ENCODE measurements at regions not wholly inside any gene's neighbourhood (a gene's known extent, or its start where the extent isn't known, plus 50 kb on each side); places are given as distances from the start of the nearest gene placed in this dataset.

DNA sequence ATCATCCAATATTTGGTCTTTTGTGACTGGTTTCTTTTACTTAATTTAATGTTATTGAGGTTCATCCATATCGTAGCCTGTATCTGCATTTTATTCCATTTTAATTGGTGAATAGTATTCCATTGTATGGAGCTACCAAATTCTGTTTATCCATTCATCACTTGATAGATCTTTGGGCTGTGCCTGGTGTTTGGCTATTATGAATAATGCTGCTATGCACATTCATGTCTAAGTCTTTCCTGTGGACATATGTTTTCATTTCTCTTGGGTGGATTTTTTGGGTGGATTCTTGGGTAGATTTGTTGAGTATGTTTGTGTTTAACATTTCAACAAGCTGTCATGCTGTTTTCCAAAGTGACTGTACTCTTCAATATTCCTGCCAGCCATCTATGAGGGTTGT is 52.5 kb upstream of the NEDD4L start:
- Histone ChIP-seq H3K9ac (ENCODE audit: low read depth, low read length, poor library complexity) (no peak overlapping the region), H2BK120ac (ENCODE audit: low read depth, low read length) (no peak overlapping the region), H3K27ac (replicated peaks; ENCODE audit: low read length) (no peak overlapping the region), H2AFZ (ENCODE audit: low read length) (no peak overlapping the region), H3K4me1 (ENCODE audit: control insufficient read depth in 2 of 2, insufficient read depth in 1 of 2, low read depth in 1 of 2, low read length in 2 of 2) (no peaks in the 10 kb centered on the region), H3K4ac (ENCODE audit: low read length) (no peak overlapping the region), H4K8ac (ENCODE audit: low read depth, low read length) (no peak overlapping the region), H3K36me3 (replicated peaks in 1 of 2; ENCODE audit: control insufficient read depth in 2 of 2, insufficient read depth in 2 of 2, low read length in 2 of 2) (no peaks in the 10 kb centered on the region), H3K4me2 (ENCODE audit: insufficient read depth, low read length, poor library complexity, severe bottlenecking) (no peak overlapping the region), H2AK5ac (ENCODE audit: low read depth, low read length) (no peak overlapping the region), H3K9me3 (replicated peaks in 1 of 2; ENCODE audit: control insufficient read depth in 2 of 2, insufficient read depth in 1 of 2, low read depth in 1 of 2, low read length in 2 of 2) (no peaks in the 10 kb centered on the region), H4K91ac (ENCODE audit: low read depth, low read length, poor library complexity) (no peak overlapping the region), H2BK5ac (ENCODE audit: low read length) (no peak overlapping the region), H3K79me1 (ENCODE audit: low read depth, low read length) (no peaks in the 10 kb centered on the region), H3K23ac (ENCODE audit: low read depth, low read length, poor library complexity) (no peak overlapping the region), H3K14ac (ENCODE audit: low read length) (no peak overlapping the region), H2BK15ac (ENCODE audit: low read length) (no peak overlapping the region), H3K4me3 (ENCODE audit: low read length in 2 of 2) (no peak overlapping the region), H2BK12ac (ENCODE audit: low read length) (no peak overlapping the region), H3K18ac (ENCODE audit: low read length) (no peak overlapping the region), H3K27me3 (ENCODE audit: control insufficient read depth in 3 of 3, insufficient read depth in 3 of 3, low read depth in 1 of 3, low read length in 3 of 3) (peaks cover 0 to 3% (median 0%) of the 10 kb centered on the region in 3 experiments)
- no CpG with 5 or more reads among the region's 1 CpG for WGBS, 2 donors (ENCODE audit: extremely low coverage in 2 of 2, insufficient read length in 2 of 2, insufficient replicate concordance in 1 of 2)
- DNase-seq (ENCODE audit: low spot score): no peak

DNA sequence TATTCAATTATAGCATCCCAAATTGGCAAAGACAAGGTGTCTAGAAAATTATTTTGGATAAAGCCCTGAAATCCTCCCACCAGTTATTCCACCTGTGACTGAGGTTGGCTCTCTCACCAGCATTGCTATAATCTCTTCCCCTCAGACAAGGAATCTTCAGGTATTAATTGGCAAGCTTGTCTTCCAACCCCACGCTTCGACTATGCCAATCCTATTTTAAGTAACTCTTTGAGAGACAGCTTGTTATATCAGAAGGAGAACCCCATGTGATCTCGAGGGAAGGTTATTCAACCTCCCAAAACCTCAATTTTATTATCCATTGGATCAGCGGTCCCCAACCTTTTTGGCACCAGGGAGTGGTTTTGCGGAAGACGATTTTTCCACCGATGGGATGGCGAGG is 54.5 kb upstream of the NEDD4L start:
- Histone ChIP-seq H2BK5ac (ENCODE audit: low read length) (no peak overlapping the region), H2BK120ac (ENCODE audit: low read depth, low read length) (no peak overlapping the region), H2AFZ (ENCODE audit: low read length) (no peak overlapping the region), H3K4me1 (ENCODE audit: control insufficient read depth in 2 of 2, insufficient read depth in 1 of 2, low read depth in 1 of 2, low read length in 2 of 2) (peaks cover 0 to 3% of the 10 kb centered on the region in 2 donors), H2BK15ac (ENCODE audit: low read length) (no peak overlapping the region), H3K4me2 (ENCODE audit: insufficient read depth, low read length, poor library complexity, severe bottlenecking) (no peak overlapping the region), H4K91ac (ENCODE audit: low read depth, low read length, poor library complexity) (no peak overlapping the region), H3K9ac (ENCODE audit: low read depth, low read length, poor library complexity) (no peak overlapping the region), H3K27ac (replicated peaks; ENCODE audit: low read length) (no peak overlapping the region), H3K23ac (ENCODE audit: low read depth, low read length, poor library complexity) (no peak overlapping the region), H3K4me3 (ENCODE audit: low read length in 2 of 2) (no peak overlapping the region), H4K8ac (ENCODE audit: low read depth, low read length) (no peak overlapping the region), H2BK12ac (ENCODE audit: low read length) (no peak overlapping the region), H2AK5ac (ENCODE audit: low read depth, low read length) (no peak overlapping the region), H3K18ac (ENCODE audit: low read length) (no peak overlapping the region), H3K79me1 (ENCODE audit: low read depth, low read length) (no peaks in the 10 kb centered on the region), H3K27me3 (ENCODE audit: control insufficient read depth in 3 of 3, insufficient read depth in 3 of 3, low read depth in 1 of 3, low read length in 3 of 3) (peaks cover 0 to 5% (median 0%) of the 10 kb centered on the region in 3 experiments), H3K36me3 (replicated peaks in 1 of 2; ENCODE audit: control insufficient read depth in 2 of 2, insufficient read depth in 2 of 2, low read length in 2 of 2) (no peaks in the 10 kb centered on the region), H3K14ac (ENCODE audit: low read length) (no peak overlapping the region), H3K4ac (ENCODE audit: low read length) (no peak overlapping the region), H3K9me3 (replicated peaks in 1 of 2; ENCODE audit: control insufficient read depth in 2 of 2, insufficient read depth in 1 of 2, low read depth in 1 of 2, low read length in 2 of 2) (no peaks in the 10 kb centered on the region)
- no peak for DNase-seq (ENCODE audit: low spot score)
- WGBS, 2 donors (ENCODE audit: extremely low coverage in 2 of 2, insufficient read length in 2 of 2, insufficient replicate concordance in 1 of 2): no CpG with 5 or more reads among the region's 8 CpGs

DNA sequence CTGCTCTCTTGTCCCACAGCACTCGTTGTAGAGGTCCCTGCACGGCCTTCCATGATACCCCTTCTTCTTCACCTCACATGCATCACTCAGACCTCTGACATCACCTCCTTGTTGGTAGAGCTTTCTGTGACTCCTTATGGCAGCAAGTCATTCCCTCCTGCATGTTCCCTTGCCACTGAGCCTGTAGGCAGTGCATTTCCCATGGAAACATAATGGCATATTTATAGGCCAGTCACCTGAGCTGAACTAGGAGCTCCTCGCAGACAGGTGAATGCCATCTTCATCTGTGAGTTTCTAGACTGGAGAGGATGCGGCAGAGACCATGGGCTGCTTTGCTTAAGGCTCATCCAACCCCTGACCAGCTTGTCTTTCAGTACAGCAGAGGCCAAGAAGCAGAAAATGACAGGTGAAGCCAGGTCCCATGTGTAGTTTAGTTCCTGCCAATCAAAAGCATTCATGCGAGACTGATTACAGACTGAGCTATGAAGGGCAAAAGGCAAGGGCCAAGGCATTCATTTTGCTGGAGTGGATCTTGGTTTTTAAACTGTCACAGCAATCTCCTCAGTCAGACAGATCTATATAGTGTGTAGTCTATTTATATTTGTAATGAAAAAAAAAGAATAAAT is 59.4 kb upstream of the NEDD4L start:
- Histone ChIP-seq H2BK15ac (ENCODE audit: low read length) (no peak overlapping the region), H3K18ac (ENCODE audit: low read length) (no peak overlapping the region), H3K9me3 (replicated peaks in 1 of 2; ENCODE audit: control insufficient read depth in 2 of 2, insufficient read depth in 1 of 2, low read depth in 1 of 2, low read length in 2 of 2) (no peaks in the 10 kb centered on the region), H3K27ac (replicated peaks; ENCODE audit: low read length) (no peak overlapping the region), H2BK5ac (ENCODE audit: low read length) (no peak overlapping the region), H4K8ac (ENCODE audit: low read depth, low read length) (no peak overlapping the region), H2AFZ (ENCODE audit: low read length) (no peak overlapping the region), H3K23ac (ENCODE audit: low read depth, low read length, poor library complexity) (no peak overlapping the region), H3K4me1 (ENCODE audit: control insufficient read depth in 2 of 2, insufficient read depth in 1 of 2, low read depth in 1 of 2, low read length in 2 of 2) (peaks cover 11 to 18% of the 10 kb centered on the region in 2 donors), H4K91ac (ENCODE audit: low read depth, low read length, poor library complexity) (no peak overlapping the region), H2BK120ac (ENCODE audit: low read depth, low read length) (no peak overlapping the region), H3K9ac (ENCODE audit: low read depth, low read length, poor library complexity) (no peak overlapping the region), H3K27me3 (ENCODE audit: control insufficient read depth in 3 of 3, insufficient read depth in 3 of 3, low read depth in 1 of 3, low read length in 3 of 3) (peaks cover 0 to 9% (median 0%) of the 10 kb centered on the region in 3 experiments), H2BK12ac (ENCODE audit: low read length) (no peak overlapping the region), H3K4me2 (ENCODE audit: insufficient read depth, low read length, poor library complexity, severe bottlenecking) (no peak overlapping the region), H3K4me3 (ENCODE audit: low read length in 2 of 2) (no peak overlapping the region), H3K36me3 (replicated peaks in 1 of 2; ENCODE audit: control insufficient read depth in 2 of 2, insufficient read depth in 2 of 2, low read length in 2 of 2) (no peaks in the 10 kb centered on the region), H3K79me1 (ENCODE audit: low read depth, low read length) (no peaks in the 10 kb centered on the region), H3K14ac (ENCODE audit: low read length) (no peak overlapping the region), H2AK5ac (ENCODE audit: low read depth, low read length) (no peak overlapping the region), H3K4ac (ENCODE audit: low read length) (no peak overlapping the region)
- DNase-seq (ENCODE audit: low spot score): no peak
- no CpG with 5 or more reads among the region's 5 CpGs for WGBS, 2 donors (ENCODE audit: extremely low coverage in 2 of 2, insufficient read length in 2 of 2, insufficient replicate concordance in 1 of 2)

DNA sequence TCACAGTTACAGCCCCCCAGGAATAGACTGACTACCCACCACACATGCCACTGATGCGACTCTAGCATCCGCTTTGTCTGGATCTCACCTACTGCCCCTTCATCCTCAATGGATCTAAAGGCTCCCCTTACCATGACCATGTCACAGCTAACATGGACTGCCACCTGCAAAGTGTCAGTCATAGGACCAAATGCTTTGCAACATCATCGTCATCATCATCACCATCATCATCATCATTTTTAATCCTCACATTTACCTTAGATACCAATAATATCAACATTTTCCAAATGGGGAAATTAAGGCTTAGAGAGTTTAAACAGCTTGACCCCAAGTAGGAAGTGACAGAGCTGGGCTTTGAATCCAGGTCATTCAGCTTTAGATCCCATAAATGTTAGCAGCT is 60.1 kb upstream of the NEDD4L start:
- Histone ChIP-seq H3K4me2 (ENCODE audit: insufficient read depth, low read length, poor library complexity, severe bottlenecking) (no peak overlapping the region), H3K36me3 (replicated peaks in 1 of 2; ENCODE audit: control insufficient read depth in 2 of 2, insufficient read depth in 2 of 2, low read length in 2 of 2) (no peaks in the 10 kb centered on the region), H3K18ac (ENCODE audit: low read length) (no peak overlapping the region), H3K9me3 (replicated peaks in 1 of 2; ENCODE audit: control insufficient read depth in 2 of 2, insufficient read depth in 1 of 2, low read depth in 1 of 2, low read length in 2 of 2) (no peaks in the 10 kb centered on the region), H3K9ac (ENCODE audit: low read depth, low read length, poor library complexity) (no peak overlapping the region), H2BK12ac (ENCODE audit: low read length) (no peak overlapping the region), H3K4ac (ENCODE audit: low read length) (no peak overlapping the region), H3K4me3 (ENCODE audit: low read length in 2 of 2) (no peak overlapping the region), H3K23ac (ENCODE audit: low read depth, low read length, poor library complexity) (no peak overlapping the region), H2BK120ac (ENCODE audit: low read depth, low read length) (no peak overlapping the region), H2AFZ (ENCODE audit: low read length) (no peak overlapping the region), H3K4me1 (ENCODE audit: control insufficient read depth in 2 of 2, insufficient read depth in 1 of 2, low read depth in 1 of 2, low read length in 2 of 2) (peaks cover 11 to 18% of the 10 kb centered on the region in 2 donors), H3K27ac (replicated peaks; ENCODE audit: low read length) (no peak overlapping the region), H2BK15ac (ENCODE audit: low read length) (no peak overlapping the region), H3K79me1 (ENCODE audit: low read depth, low read length) (no peaks in the 10 kb centered on the region), H3K27me3 (ENCODE audit: control insufficient read depth in 3 of 3, insufficient read depth in 3 of 3, low read depth in 1 of 3, low read length in 3 of 3) (peaks cover 0 to 9% (median 0%) of the 10 kb centered on the region in 3 experiments), H3K14ac (ENCODE audit: low read length) (no peak overlapping the region), H2BK5ac (ENCODE audit: low read length) (no peak overlapping the region), H2AK5ac (ENCODE audit: low read depth, low read length) (no peak overlapping the region), H4K8ac (ENCODE audit: low read depth, low read length) (no peak overlapping the region), H4K91ac (ENCODE audit: low read depth, low read length, poor library complexity) (no peak overlapping the region)
- no peak for DNase-seq (ENCODE audit: low spot score)
- no CpG with 5 or more reads among the region's 3 CpGs for WGBS, 2 donors (ENCODE audit: extremely low coverage in 2 of 2, insufficient read length in 2 of 2, insufficient replicate concordance in 1 of 2)
